ENCODE measurements at regions not wholly inside any gene's neighbourhood (a gene's known extent, or its start where the extent isn't known, plus 50 kb on each side); places are given as distances from the start of the nearest gene placed in this dataset.
"Not testable (repeated sequence)": the region's sequence is repeated elsewhere in the genome, so short reads cannot be mapped to it uniquely, and the experiment has no call there.

DNA sequence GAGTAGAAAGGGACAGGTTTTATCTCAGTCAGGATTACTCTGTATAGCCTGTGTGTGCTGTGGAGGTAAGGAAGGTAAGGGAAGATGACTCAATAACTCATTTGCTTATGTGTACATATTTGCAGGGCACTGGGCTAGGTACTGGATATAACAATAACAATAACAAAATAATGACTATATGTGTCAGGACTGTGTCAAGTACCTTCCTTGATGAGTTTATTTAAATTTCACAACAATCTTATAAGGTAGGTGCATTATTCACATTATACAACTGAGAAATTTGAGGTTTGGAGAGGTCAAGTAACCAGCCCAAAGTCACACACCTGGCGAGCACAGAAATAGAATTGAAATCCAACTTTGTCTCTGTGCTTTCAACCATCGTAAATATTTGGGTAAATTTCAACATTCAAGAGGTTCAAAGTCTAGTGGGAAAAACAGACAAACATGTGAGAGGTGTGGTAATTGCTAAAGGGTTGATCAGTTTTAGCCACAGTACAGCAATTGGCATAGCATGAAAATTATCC lies 131.8 kb downstream of the APIP start:
- Histone ChIP-seq H3K4me2 (ENCODE audit: low read depth, low read length, poor library complexity, severe bottlenecking) (no peak overlapping the region), H3K9me2 (replicated peaks; ENCODE audit: low read depth, low read length) (no peaks in the 10 kb centered on the region), H3F3A (ENCODE audit: low read depth) (no peaks in the 10 kb centered on the region), H3K27me3 (ENCODE audit: insufficient read depth, low read length, poor library complexity, severe bottlenecking) (no peaks in the 10 kb centered on the region), H3K4me1 (ENCODE audit: insufficient read depth, low read length, poor library complexity, severe bottlenecking) (no peaks in the 10 kb centered on the region), H2AFZ (ENCODE audit: low read length) (no peak overlapping the region), H4K20me1 (ENCODE audit: insufficient read depth, low read length, poor library complexity, severe bottlenecking) (no peaks in the 10 kb centered on the region), H3K36me3 (ENCODE audit: insufficient read depth, low read length) (no peaks in the 10 kb centered on the region), H3K4me3 (ENCODE audit: low read length, poor library complexity, severe bottlenecking) (no peak overlapping the region), H3K9me3 (ENCODE audit: insufficient read depth, low read depth, low read length) (no peaks in the 10 kb centered on the region), H3K9ac (ENCODE audit: low read depth, low read length, poor library complexity, severe bottlenecking) (no peak overlapping the region), H3K79me2 (ENCODE audit: insufficient read depth, low read length) (no peaks in the 10 kb centered on the region)
- TF ChIP-seq, protein P1, sequence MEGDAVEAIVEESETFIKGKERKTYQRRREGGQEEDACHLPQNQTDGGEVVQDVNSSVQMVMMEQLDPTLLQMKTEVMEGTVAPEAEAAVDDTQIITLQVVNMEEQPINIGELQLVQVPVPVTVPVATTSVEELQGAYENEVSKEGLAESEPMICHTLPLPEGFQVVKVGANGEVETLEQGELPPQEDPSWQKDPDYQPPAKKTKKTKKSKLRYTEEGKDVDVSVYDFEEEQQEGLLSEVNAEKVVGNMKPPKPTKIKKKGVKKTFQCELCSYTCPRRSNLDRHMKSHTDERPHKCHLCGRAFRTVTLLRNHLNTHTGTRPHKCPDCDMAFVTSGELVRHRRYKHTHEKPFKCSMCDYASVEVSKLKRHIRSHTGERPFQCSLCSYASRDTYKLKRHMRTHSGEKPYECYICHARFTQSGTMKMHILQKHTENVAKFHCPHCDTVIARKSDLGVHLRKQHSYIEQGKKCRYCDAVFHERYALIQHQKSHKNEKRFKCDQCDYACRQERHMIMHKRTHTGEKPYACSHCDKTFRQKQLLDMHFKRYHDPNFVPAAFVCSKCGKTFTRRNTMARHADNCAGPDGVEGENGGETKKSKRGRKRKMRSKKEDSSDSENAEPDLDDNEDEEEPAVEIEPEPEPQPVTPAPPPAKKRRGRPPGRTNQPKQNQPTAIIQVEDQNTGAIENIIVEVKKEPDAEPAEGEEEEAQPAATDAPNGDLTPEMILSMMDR (conservative IDR thresholded peaks at IDR 0.05; ENCODE audit: low read length) = no peak
- no peak for TF ChIP-seq EZH2phosphoT487 (IDR thresholded peaks at IDR 0.05; ENCODE audit: borderline replicate concordance)

DNA sequence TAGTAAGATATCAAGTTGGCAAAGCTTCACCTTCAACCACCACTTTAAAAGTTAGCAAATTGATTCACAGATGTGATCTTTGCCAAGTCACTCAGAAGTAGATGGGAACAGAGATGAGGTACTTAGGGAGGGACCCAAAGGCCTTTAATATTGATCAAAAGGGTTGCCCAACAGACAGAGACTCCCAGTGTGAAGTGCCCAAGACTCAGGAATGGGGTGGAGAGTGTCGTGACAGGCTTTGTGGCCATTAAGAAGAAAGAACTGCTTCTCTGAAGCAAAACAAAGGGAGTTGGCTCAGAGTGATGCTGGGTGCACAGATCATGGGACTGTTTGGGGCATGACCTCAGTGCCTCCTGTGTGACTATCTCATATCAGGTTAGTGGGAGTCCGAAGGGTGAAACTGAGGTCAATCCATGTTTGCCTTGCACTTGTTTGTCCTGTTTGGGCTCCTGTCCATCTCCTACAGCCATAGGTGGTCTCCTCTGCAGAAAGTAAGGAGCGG lies 132.3 kb downstream of the APIP start:
- Histone ChIP-seq H3F3A (ENCODE audit: low read depth) (no peaks in the 10 kb centered on the region), H4K20me1 (ENCODE audit: insufficient read depth, low read length, poor library complexity, severe bottlenecking) (no peaks in the 10 kb centered on the region), H3K79me2 (ENCODE audit: insufficient read depth, low read length) (no peaks in the 10 kb centered on the region), H3K4me1 (ENCODE audit: insufficient read depth, low read length, poor library complexity, severe bottlenecking) (no peaks in the 10 kb centered on the region), H3K36me3 (ENCODE audit: insufficient read depth, low read length) (no peaks in the 10 kb centered on the region), H3K4me2 (ENCODE audit: low read depth, low read length, poor library complexity, severe bottlenecking) (no peak overlapping the region), H3K9me3 (ENCODE audit: insufficient read depth, low read depth, low read length) (no peaks in the 10 kb centered on the region), H3K9ac (ENCODE audit: low read depth, low read length, poor library complexity, severe bottlenecking) (no peak overlapping the region), H2AFZ (ENCODE audit: low read length) (peak overlapping the region; percentile 30; the same call in 1 of the 2 replicates), H3K27me3 (ENCODE audit: insufficient read depth, low read length, poor library complexity, severe bottlenecking) (no peaks in the 10 kb centered on the region), H3K4me3 (ENCODE audit: low read length, poor library complexity, severe bottlenecking) (no peak overlapping the region), H3K9me2 (replicated peaks; ENCODE audit: low read depth, low read length) (no peaks in the 10 kb centered on the region)
- TF ChIP-seq, protein P1 (conservative IDR thresholded peaks at IDR 0.05; ENCODE audit: low read length) = no peak
- no peak for TF ChIP-seq EZH2phosphoT487 (IDR thresholded peaks at IDR 0.05; ENCODE audit: borderline replicate concordance)

DNA sequence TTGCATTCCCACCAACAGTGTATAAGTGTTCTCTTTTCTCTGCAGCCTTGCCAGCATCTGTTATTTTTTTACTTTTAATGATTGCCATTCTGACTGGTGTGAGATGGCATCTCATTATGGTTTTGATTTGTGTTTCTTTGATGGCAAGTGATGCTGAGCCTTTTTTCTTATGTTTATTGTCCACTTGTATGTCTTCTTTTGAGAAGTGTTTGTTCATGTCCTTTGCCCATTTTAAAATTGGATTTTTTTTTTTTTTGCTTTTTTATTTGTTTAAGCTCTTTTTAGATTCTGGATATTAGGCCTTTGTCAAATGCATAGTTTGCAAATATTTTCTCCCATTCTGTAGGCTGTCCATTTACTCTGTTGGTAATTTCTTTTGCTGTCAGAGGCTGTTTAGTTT lies 134.4 kb downstream of the APIP start:
- not testable (repeated sequence) for H3K79me2 ChIP-seq (ENCODE audit: insufficient read depth, low read length); H3K9me2 ChIP-seq (replicated peaks; ENCODE audit: low read depth, low read length); H3K4me3 ChIP-seq (ENCODE audit: low read length, poor library complexity, severe bottlenecking); H3K9ac ChIP-seq (ENCODE audit: low read depth, low read length, poor library complexity, severe bottlenecking); H3K9me3 ChIP-seq (ENCODE audit: insufficient read depth, low read depth, low read length); H3K4me2 ChIP-seq (ENCODE audit: low read depth, low read length, poor library complexity, severe bottlenecking); H3K27me3 ChIP-seq (ENCODE audit: insufficient read depth, low read length, poor library complexity, severe bottlenecking); H3F3A ChIP-seq (ENCODE audit: low read depth); H3K4me1 ChIP-seq (ENCODE audit: insufficient read depth, low read length, poor library complexity, severe bottlenecking); H3K36me3 ChIP-seq (ENCODE audit: insufficient read depth, low read length); H4K20me1 ChIP-seq (ENCODE audit: insufficient read depth, low read length, poor library complexity, severe bottlenecking); H2AFZ ChIP-seq (ENCODE audit: low read length)

DNA sequence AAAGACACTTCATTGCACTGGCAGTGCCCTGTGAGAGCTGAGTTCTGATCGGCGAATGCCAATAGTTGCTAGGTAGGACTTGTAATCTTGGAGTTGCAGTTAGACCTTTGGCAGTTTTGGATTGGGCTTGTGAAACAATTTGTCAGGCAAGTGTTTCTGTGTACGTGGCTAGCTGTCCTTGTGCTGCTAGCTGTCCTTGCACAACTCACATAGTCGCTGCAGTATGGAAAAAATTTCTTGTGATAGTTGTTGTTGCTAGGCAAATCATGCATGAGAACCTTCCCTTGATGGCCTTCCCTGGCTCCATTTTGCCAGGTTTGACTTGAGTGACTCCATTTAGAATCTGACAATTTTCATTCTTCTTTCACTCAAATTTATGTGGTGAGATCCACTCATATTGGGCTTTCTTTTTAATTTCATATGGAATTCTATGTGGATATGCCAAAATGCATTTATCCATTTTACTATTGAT lies 140.7 kb downstream of the APIP start:
- no peak overlapping the region for H3K4me3 ChIP-seq (ENCODE audit: low read length, poor library complexity, severe bottlenecking)
- TF ChIP-seq, protein P1 (conservative IDR thresholded peaks at IDR 0.05; ENCODE audit: low read length) = no peak
- TF ChIP-seq EZH2phosphoT487 (IDR thresholded peaks at IDR 0.05; ENCODE audit: borderline replicate concordance) = no peak
- no peaks in the 10 kb centered on the region for H3K79me2 ChIP-seq (ENCODE audit: insufficient read depth, low read length)
- H3K9ac ChIP-seq (ENCODE audit: low read depth, low read length, poor library complexity, severe bottlenecking) = no peak overlapping the region
- no peaks in the 10 kb centered on the region for H3K9me2 ChIP-seq (replicated peaks; ENCODE audit: low read depth, low read length)
- no peak overlapping the region for H2AFZ ChIP-seq (ENCODE audit: low read length)
- H3F3A ChIP-seq (ENCODE audit: low read depth) = no peaks in the 10 kb centered on the region
- no peaks in the 10 kb centered on the region for H3K9me3 ChIP-seq (ENCODE audit: insufficient read depth, low read depth, low read length)
- H4K20me1 ChIP-seq (ENCODE audit: insufficient read depth, low read length, poor library complexity, severe bottlenecking) = no peaks in the 10 kb centered on the region
- no peaks in the 10 kb centered on the region for H3K4me1 ChIP-seq (ENCODE audit: insufficient read depth, low read length, poor library complexity, severe bottlenecking)
- no peak overlapping the region for H3K4me2 ChIP-seq (ENCODE audit: low read depth, low read length, poor library complexity, severe bottlenecking)
- no peaks in the 10 kb centered on the region for H3K27me3 ChIP-seq (ENCODE audit: insufficient read depth, low read length, poor library complexity, severe bottlenecking)
- H3K36me3 ChIP-seq (ENCODE audit: insufficient read depth, low read length) = no peaks in the 10 kb centered on the region
